CMK (cell line): ENCODE measurements at regions not wholly inside any gene's neighbourhood (a gene's known extent, or its start where the extent isn't known, plus 50 kb on each side); places are given as distances from the start of the nearest gene placed in this dataset.
"Not testable (repeated sequence)": the region's sequence is repeated elsewhere in the genome, so short reads cannot be mapped to it uniquely, and the experiment has no call there.

Source experiments
- DNase-seq: peaks from one replicate; pipeline ENCODE4 v3.0.0-alpha.2; 2010; ENCODE audit warnings: low read depth

GRCh38 chr10:105774881-105775280, 1133.8 kb downstream of the SORCS3 start:
- no peak for DNase-seq

- no peak for DNase-seq
Observed at GRCh38 chr10:105774351-105774750, 1133.3 kb downstream of the SORCS3 start.

GRCh38 chr10:105770524-105771212, 1129.6 kb downstream of the SORCS3 start:
- DNase-seq: no peak

GRCh38 chr10:105769248-105770184, 1128.4 kb downstream of the SORCS3 start:
- DNase-seq: no peak

- no peak for DNase-seq
Observed at GRCh38 chr10:105763611-105764010, 1122.5 kb downstream of the SORCS3 start.

- no peak for DNase-seq
Observed at GRCh38 chr10:105761576-105762260, 1120.6 kb downstream of the SORCS3 start.

GRCh38 chr10:105759669-105760068, 1118.6 kb downstream of the SORCS3 start:
- DNase-seq: no peak

GRCh38 chr10:105758209-105758998, 1117.3 kb downstream of the SORCS3 start:
- DNase-seq: no peak

GRCh38 chr10:105757302-105757701, 1116.2 kb downstream of the SORCS3 start:
- no peak for DNase-seq

- no peak for DNase-seq
Observed at GRCh38 chr10:105756386-105756785, 1115.3 kb downstream of the SORCS3 start.

- no peak for DNase-seq
Observed at GRCh38 chr10:105751688-105752087, 1110.6 kb downstream of the SORCS3 start.

GRCh38 chr10:105745596-105746148, 1104.6 kb downstream of the SORCS3 start:
- DNase-seq: no peak

GRCh38 chr10:105743343-105744056, 1102.4 kb downstream of the SORCS3 start:
- no peak for DNase-seq

- DNase-seq: no peak
Observed at GRCh38 chr10:105742923-105743322, 1101.8 kb downstream of the SORCS3 start.

- peak; percentile 8 for DNase-seq
Observed at GRCh38 chr10:105742184-105742583, 1101.1 kb downstream of the SORCS3 start.

GRCh38 chr10:105734479-105734878, 1093.4 kb downstream of the SORCS3 start:
- DNase-seq: no peak

GRCh38 chr10:105733924-105734323, 1092.8 kb downstream of the SORCS3 start:
- DNase-seq: no peak

- DNase-seq: no peak
Observed at GRCh38 chr10:105729428-105729827, 1088.3 kb downstream of the SORCS3 start.

- DNase-seq: not testable (repeated sequence)
Observed at GRCh38 chr10:105727586-105727985, 1086.5 kb downstream of the SORCS3 start.

GRCh38 chr10:105727131-105727530, 1086.0 kb downstream of the SORCS3 start:
- DNase-seq: no peak

- DNase-seq: no peak
Observed at GRCh38 chr10:105726149-105726548, 1085.1 kb downstream of the SORCS3 start.
